Transverse colon (tissue), 4 donors: ENCODE measurements at regions not wholly inside any gene's neighbourhood (a gene's known extent, or its start where the extent isn't known, plus 50 kb on each side); places are given as distances from the start of the nearest gene placed in this dataset.
"Not testable (repeated sequence)": the region's sequence is repeated elsewhere in the genome, so short reads cannot be mapped to it uniquely, and the experiment has no call there.

Source experiments
- CTCF ChIP-seq, 5 experiments: fragments of 200-600 bp in 3 of 5; fragments of 450-650 bp in 2 of 5; sonication (generic) in 3 of 5; IDR thresholded peaks; 1 replicate in 2 of 5; 2 replicates in 3 of 5; pipeline ENCODE4 v1.5.1; 2016 to 2017; ENCODE audit warnings: antibody characterized with exemption in 5 of 5, inconsistent platforms in 3 of 5, mild to moderate bottlenecking in 2 of 5, moderate library complexity in 1 of 5
- POLR2A ChIP-seq: fragments of 450-650 bp; IDR thresholded peaks from one replicate; pipeline ENCODE4 v1.6.1; 2016; ENCODE audit warnings: antibody characterized with exemption, mild to moderate bottlenecking, moderate library complexity
- POLR2AphosphoS5 ChIP-seq, 3 donors: sonication (generic); formaldehyde crosslinking; IDR thresholded peaks; one replicate each; pipeline ENCODE4 v1.6.1; 2016; ENCODE audit warnings: antibody characterized with exemption in 3 of 3

GRCh38 chr10:22828712-22829111 lies 99.1 kb upstream of the ARMC3 start:
- TF ChIP-seq CTCF (IDR thresholded peaks at IDR 0.05); POLR2A; POLR2AphosphoS5 (IDR thresholded peaks at IDR 0.05): not testable (repeated sequence)
